GM23338 (cell line): ENCODE measurements at regions not wholly inside any gene's neighbourhood (a gene's known extent, or its start where the extent isn't known, plus 50 kb on each side); places are given as distances from the start of the nearest gene placed in this dataset.

Experiments used
- CTCF ChIP-seq, 2 experiments: fragments of 200-600 bp in 1 of 2; sonication (generic) in 1 of 2; conservative IDR thresholded peaks; 2 replicates each; pipeline versions ENCODE4 v1.5.1 to v1.6.1; 2016 to 2017; ENCODE audit warnings: antibody characterized with exemption in 2 of 2, low read depth in 2 of 2, mild to moderate bottlenecking in 2 of 2, moderate library complexity in 1 of 2
- EZH2 ChIP-seq: fragments of 200-600 bp; sonication (generic); IDR thresholded peaks from one replicate; pipeline ENCODE4 v1.8.0; 2017; ENCODE audit warnings: antibody characterized with exemption, mild to moderate bottlenecking, low read depth; ENCODE audit not compliant: unreplicated experiment
- EZH2phosphoT487 ChIP-seq: fragments of 200-600 bp; sonication (generic); IDR thresholded peaks from one replicate; pipeline ENCODE4 v1.8.1; 2018; ENCODE audit warnings: antibody characterized with exemption; ENCODE audit not compliant: unreplicated experiment
- NANOG ChIP-seq: IDR thresholded peaks from 2 replicates; pipeline ENCODE4 v1.6.1; 2016; ENCODE audit warnings: antibody characterized with exemption, borderline replicate concordance
- POLR2AphosphoS5 ChIP-seq: IDR thresholded peaks from 2 replicates; pipeline ENCODE4 v1.6.1; 2016; ENCODE audit warnings: antibody characterized with exemption, low read depth

- no peak for TF ChIP-seq CTCF (conservative IDR thresholded peaks at IDR 0.05; ENCODE audit: low read depth in 2 of 2)
- no peak for TF ChIP-seq EZH2phosphoT487
- no peak for TF ChIP-seq NANOG
- TF ChIP-seq POLR2AphosphoS5: no peak
- TF ChIP-seq EZH2: no peak
Measured at GRCh38 chr4:72828864-72829263, 240.7 kb downstream of the COX18 start.
